Stimulated activated CD4-positive, alpha-beta T cell treated with anti-CD3 and anti-CD28 coated beads, Interleukin-15, amount 100 ng/mL, for 48 hours (primary cell): ENCODE measurements at regions not wholly inside any gene's neighbourhood (a gene's known extent, or its start where the extent isn't known, plus 50 kb on each side); places are given as distances from the start of the nearest gene placed in this dataset.

Experiments used
- DNase-seq, 2 donors: peaks; one replicate each; pipeline ENCODE4 v3.0.0-alpha.2; 2020; ENCODE audit warnings: low read depth in 2 of 2

- no peak for DNase-seq
Measured at GRCh38 chr14:104439625-104440024, 139.9 kb upstream of the C14orf180 start.

GRCh38 chr14:104440297-104440956, 139.1 kb upstream of the C14orf180 start:
- DNase-seq: no peak

GRCh38 chr14:104441275-104442106, 138.1 kb upstream of the C14orf180 start:
- DNase-seq: no peak

- no peak for DNase-seq
Measured at GRCh38 chr14:104442107-104442551, 137.4 kb upstream of the C14orf180 start.

DNA sequence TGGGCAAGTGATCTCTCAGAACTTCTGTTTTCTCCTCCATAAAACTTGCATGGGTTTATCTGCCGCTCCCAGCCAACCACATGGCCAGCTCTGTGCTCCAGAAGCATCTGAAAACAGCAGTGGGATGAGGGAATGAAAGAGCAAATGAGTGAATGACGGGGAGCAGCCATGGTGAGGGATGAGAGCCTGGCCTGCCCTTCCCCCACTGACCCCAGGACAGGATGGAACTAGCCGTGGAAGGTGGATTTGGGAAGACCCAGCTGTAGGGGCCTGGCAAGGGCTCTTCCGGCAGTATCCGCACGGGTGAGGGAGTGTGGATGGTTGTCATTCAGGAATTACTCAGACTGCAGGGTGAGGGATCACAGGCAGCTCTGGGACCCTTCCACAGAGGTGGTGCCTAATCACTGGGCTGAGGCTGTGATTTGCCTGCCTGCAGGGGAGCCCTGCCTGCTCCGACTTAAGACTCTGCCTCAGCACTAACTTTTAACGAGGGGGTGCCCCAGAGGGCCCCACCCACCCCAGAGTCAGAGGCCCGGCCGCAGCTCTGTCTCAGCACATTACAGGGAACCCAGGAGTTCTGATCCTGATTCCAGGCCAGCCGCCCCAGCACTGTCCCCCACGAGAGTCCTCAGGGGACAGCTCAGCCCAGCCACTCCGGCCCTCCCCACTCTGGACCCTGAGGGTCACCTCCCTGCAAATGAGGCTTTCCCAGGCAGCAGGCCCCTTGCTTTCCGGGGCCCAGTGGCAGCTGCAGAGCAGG, 136.8 kb upstream of the C14orf180 start:
- DNase-seq: no peak

GRCh38 chr14:104443391-104444158, 136.0 kb upstream of the C14orf180 start:
- no peak for DNase-seq

DNA sequence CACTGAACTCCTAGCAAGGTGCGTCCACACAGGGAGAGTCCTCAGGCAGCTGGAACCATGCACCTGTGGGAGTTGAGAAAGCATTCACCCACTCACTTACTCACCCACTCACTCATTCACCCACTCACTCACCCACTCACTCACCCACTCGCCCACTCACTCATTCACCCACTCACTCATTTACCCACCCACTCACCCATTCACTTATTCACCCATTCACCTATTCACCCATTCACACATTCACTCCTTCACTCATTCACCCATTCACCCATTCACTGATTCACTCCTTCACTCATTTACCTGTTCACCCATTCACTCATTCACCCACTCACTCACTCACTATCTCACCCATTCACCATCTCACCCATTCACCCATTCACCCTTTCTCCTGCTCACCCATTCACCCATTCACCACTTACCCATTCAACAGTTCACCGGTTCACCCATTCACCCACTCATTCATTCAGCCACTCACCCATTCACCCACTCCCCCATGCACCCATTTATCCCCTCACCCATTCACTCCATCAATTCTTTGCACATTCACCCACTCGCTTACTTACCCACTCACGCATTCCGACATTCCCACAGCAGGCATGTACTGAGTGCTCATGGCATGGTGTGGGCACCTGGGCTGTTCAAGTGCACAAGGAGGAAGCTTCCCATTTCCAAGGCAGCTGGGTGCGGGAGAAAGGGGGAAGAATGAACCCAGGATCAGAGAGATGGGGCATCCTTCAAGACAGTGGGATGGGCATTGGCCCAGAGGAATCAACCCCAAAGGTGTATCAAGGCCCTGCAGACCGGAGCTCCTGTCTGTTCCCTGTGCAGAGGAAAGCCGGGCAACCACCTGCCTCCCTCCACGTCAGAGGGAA, 135.2 kb upstream of the C14orf180 start:
- DNase-seq: no peak

GRCh38 chr14:104445086-104445485, 134.5 kb upstream of the C14orf180 start:
- no peak for DNase-seq

DNA sequence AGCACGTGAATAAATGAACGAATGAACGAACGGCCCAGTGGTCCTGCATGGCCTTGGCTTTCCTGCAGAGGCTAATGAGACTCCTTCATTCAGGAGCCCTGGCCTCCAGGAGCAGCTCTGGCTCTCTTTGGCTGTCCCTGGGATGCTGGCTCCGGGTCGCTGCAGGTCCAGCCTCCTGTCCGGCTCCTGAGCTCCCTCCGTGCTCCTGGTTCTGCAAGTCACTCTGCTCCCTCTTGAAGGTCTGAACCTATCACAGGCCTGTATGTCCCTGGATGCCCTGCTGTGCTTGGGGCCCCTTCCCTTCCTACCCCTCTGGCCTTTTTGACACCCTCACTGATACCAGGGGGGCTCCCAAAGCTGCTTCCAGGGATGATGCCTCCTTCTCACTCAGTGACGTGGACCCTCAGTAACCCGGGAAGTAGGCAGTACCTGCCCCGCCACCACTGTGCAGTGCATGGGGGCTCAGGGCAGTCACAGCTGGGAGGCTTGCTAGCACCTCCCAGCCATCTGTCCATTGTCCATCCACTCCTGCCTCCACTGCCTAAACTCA, 133.7 kb upstream of the C14orf180 start:
- DNase-seq: no peak

DNA sequence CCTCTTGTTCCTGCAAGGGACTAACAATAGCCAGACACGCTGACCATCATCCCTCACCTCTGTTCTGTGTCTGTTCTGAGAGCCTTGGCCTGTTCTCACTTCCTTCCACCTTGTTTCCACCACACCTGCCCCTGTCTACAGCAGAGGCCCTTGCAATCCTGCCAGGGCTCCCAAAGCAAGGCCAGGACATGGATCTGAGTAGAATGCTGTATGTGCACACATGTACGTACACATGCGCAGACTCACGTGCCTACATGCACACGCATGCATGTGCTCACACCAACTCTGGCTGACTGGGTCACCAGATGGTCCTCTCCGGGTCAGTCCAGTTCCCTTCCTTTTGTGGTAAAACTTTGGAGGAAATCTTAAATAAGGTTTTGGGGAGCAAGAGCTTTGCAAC, 133.0 kb upstream of the C14orf180 start:
- DNase-seq: no peak

DNA sequence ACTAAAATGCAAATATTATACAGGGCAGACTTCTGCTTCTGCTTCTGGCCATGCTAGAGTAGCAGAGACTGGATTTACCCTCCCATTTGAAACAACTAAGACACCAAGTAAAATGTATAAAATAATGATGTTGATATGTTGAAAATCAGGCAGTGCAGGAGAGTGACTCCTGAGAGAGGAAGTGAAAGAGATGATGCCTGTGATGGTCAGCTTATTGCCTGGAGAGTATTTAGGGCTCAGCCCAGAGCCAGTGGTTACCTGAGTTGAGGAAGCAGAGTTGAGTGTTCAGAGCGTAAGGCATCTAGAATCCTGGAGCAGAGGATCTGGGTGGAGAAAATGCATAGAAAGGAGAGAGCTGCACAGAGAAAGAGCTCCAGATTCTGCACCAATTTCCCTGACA, 131.8 kb upstream of the C14orf180 start:
- no peak for DNase-seq

- DNase-seq: no peak
Measured at GRCh38 chr14:104448321-104448720, 131.2 kb upstream of the C14orf180 start.

- DNase-seq: no peak
Measured at GRCh38 chr14:104448721-104449120, 130.8 kb upstream of the C14orf180 start.

GRCh38 chr14:104450811-104451401, 128.7 kb upstream of the C14orf180 start:
- no peak for DNase-seq

DNA sequence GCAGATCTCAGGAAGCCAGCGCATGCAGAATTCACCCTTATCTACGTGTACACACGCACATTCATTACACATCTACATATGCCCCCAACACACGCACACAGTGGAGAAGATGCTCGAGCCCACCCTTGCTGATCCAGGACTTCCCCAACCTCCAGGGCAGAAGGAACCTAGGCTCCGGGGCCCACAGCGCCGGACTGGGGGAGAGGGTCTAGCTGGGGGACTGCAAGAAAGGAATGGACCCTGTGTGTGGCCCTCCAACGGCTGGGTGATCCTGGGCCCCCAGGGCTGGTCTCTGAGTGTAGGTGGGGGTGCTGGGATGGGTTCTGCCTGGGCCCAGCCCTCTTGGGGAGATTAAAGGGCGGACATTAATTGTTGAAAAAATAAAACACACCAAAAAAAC, 128.1 kb upstream of the C14orf180 start:
- DNase-seq: no peak

GRCh38 chr14:104458845-104459244, 120.7 kb upstream of the C14orf180 start:
- no peak for DNase-seq

DNA sequence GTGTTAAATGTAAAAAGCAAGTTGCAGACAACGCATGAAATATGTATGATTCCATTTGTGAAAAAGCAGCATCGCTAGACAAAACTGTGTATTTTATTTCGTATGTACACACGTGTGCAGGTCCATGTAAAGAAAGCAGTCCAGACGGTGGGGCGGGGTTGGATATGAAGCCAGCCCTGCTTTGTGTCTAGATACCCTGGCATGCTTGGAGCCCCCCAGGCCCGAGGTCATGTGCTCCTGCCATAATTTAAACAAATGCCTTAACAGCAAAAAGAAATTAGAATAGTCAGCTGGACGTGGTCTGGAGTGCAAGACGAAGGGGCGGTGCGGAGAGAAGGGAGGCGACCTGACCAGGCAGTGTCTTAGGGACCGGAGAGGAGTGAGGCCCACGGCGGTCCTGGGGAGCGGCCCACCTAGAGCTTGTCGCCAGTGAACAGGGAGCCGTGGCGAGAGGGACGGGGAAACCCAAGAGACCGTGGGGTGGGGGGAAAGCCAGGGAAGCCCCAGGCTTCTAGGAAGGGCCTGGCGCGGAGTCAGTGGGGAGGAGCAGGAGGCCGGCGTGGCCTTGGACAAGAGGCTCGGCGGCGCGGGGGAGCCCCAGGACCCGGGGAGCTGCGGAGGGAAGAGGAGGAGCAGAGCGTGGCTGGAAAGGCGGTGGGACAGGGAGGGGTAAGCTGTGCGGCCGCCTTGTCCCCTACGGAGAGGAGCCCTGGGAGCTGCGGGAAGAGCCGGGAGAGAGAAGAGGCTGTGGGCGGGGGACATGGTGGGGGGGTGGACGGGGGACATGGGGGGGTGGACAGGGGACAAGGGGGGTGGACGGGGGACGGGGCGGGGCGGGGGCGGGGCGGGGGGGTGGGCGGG, 118.5 kb upstream of the C14orf180 start:
- DNase-seq: no peak

DNA sequence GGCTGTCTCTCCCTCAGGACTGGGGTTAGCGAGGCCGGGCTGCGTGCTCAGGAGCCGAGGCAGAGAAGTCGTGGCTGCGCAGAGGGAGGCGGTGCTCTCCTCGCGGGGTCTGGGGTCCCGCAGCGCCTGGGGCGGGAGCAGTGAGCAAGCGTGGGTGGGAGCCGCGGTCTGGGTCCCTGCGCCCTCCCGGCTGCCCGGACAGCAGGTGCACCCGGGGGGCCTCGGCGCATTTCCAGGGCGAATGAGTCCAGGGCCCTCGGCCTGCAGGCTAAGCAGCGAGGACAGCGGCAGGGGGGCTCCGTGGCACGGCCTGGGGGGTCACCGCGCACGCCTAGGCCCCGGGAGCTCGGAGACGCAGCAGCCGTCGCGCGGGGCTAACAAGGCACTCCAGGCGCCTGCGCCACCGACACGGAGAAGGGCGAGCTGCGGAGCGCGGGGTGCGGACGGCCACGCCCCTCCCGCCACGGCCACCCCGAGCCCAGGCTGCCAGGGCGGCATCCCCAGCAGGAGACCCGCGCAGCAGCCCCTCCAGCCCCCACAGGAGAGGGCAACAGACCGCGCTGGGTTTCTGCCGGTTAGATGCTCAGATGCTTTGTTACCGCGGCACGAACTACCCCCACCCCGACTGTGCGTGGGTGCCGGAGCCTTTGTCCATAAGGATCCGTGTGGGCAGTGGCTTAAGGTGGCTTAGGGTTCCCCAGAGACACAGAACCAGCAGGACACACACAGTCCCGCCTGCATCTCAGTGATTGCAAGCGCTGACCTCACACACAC, 117.7 kb upstream of the C14orf180 start:
- no peak for DNase-seq
